ENCODE measurements at regions not wholly inside any gene's neighbourhood (a gene's known extent, or its start where the extent isn't known, plus 50 kb on each side); places are given as distances from the start of the nearest gene placed in this dataset.
"Not testable (repeated sequence)": the region's sequence is repeated elsewhere in the genome, so short reads cannot be mapped to it uniquely, and the experiment has no call there.

- no peak for DNase-seq (ENCODE audit: low spot score)
- H3K36me3 Mint-ChIP-seq (ENCODE audit: low read depth), result no peaks in the 10 kb centered on the region
- H3K27me3 Mint-ChIP-seq (ENCODE audit: low read depth), result no peaks in the 10 kb centered on the region
- no peaks in the 10 kb centered on the region for H3K4me1 Mint-ChIP-seq (ENCODE audit: low read depth)
- H3K9me3 Mint-ChIP-seq, result peaks cover 12% of the 10 kb centered on the region
- intact Hi-C loops (cut with micrococcal nuclease), result no loop called here
- no peak overlapping the region for H3K27ac Mint-ChIP-seq
- no peak overlapping the region for H3K4me3 Mint-ChIP-seq (ENCODE audit: low read depth)
Observed at GRCh38 chr21:15300131-15300530, 235.3 kb upstream of the NRIP1 start.

- Mint-ChIP-seq H3K36me3 (ENCODE audit: low read depth) (no peaks in the 10 kb centered on the region), H3K27ac (no peak overlapping the region), H3K9me3 (peaks cover 12% of the 10 kb centered on the region), H3K4me3 (ENCODE audit: low read depth) (no peak overlapping the region), H3K27me3 (ENCODE audit: low read depth) (no peaks in the 10 kb centered on the region), H3K4me1 (ENCODE audit: low read depth) (no peaks in the 10 kb centered on the region)
- intact Hi-C loops (cut with micrococcal nuclease), result no loop called here
- no peak for DNase-seq (ENCODE audit: low spot score)
Observed at GRCh38 chr21:15301014-15301413, 236.2 kb upstream of the NRIP1 start.

- Mint-ChIP-seq H3K36me3 (ENCODE audit: low read depth) (no peaks in the 10 kb centered on the region), H3K4me1 (ENCODE audit: low read depth) (no peaks in the 10 kb centered on the region), H3K27ac (no peak overlapping the region), H3K27me3 (ENCODE audit: low read depth) (no peaks in the 10 kb centered on the region), H3K4me3 (ENCODE audit: low read depth) (no peak overlapping the region), H3K9me3 (peaks cover 12% of the 10 kb centered on the region)
- DNase-seq (ENCODE audit: low spot score), result no peak
- intact Hi-C loops (cut with micrococcal nuclease), result no loop called here
Observed at GRCh38 chr21:15301736-15302135, 236.9 kb upstream of the NRIP1 start.

- intact Hi-C loops (cut with micrococcal nuclease), result no loop called here
- DNase-seq (ENCODE audit: low spot score), result no peak
- Mint-ChIP-seq H3K4me3 (ENCODE audit: low read depth) (no peak overlapping the region), H3K4me1 (ENCODE audit: low read depth) (no peaks in the 10 kb centered on the region), H3K27me3 (ENCODE audit: low read depth) (peaks cover 2% of the 10 kb centered on the region), H3K9me3 (peaks cover 7% of the 10 kb centered on the region), H3K27ac (no peak overlapping the region), H3K36me3 (ENCODE audit: low read depth) (no peaks in the 10 kb centered on the region)
Observed at GRCh38 chr21:15306271-15306670, 241.5 kb upstream of the NRIP1 start.

- Mint-ChIP-seq H3K36me3 (ENCODE audit: low read depth) (no peaks in the 10 kb centered on the region), H3K27me3 (ENCODE audit: low read depth) (peaks cover 2% of the 10 kb centered on the region), H3K27ac (no peak overlapping the region), H3K4me1 (ENCODE audit: low read depth) (no peaks in the 10 kb centered on the region), H3K4me3 (ENCODE audit: low read depth) (no peak overlapping the region), H3K9me3 (no peaks in the 10 kb centered on the region)
- intact Hi-C loops (cut with micrococcal nuclease), result no loop called here
- DNase-seq (ENCODE audit: low spot score), result no peak
Observed at GRCh38 chr21:15308333-15308732, 243.5 kb upstream of the NRIP1 start.

GRCh38 chr21:15309022-15309590 lies 244.3 kb upstream of the NRIP1 start:
- intact Hi-C loops (cut with micrococcal nuclease), result no loop called here
- Mint-ChIP-seq H3K4me1 (ENCODE audit: low read depth) (no peaks in the 10 kb centered on the region), H3K27me3 (ENCODE audit: low read depth) (peaks cover 2% of the 10 kb centered on the region), H3K4me3 (ENCODE audit: low read depth) (no peak overlapping the region), H3K9me3 (no peaks in the 10 kb centered on the region), H3K36me3 (ENCODE audit: low read depth) (no peaks in the 10 kb centered on the region), H3K27ac (no peak overlapping the region)
- no peak for DNase-seq (ENCODE audit: low spot score)

GRCh38 chr21:15309721-15310120 lies 244.9 kb upstream of the NRIP1 start:
- Mint-ChIP-seq H3K36me3 (ENCODE audit: low read depth) (no peaks in the 10 kb centered on the region), H3K27me3 (ENCODE audit: low read depth) (peaks cover 2% of the 10 kb centered on the region), H3K27ac (no peak overlapping the region), H3K4me1 (ENCODE audit: low read depth) (no peaks in the 10 kb centered on the region), H3K4me3 (ENCODE audit: low read depth) (no peak overlapping the region), H3K9me3 (no peaks in the 10 kb centered on the region)
- intact Hi-C loops (cut with micrococcal nuclease), result no loop called here
- DNase-seq (ENCODE audit: low spot score), result no peak

GRCh38 chr21:15311510-15311909 lies 246.7 kb upstream of the NRIP1 start:
- H3K36me3 Mint-ChIP-seq (ENCODE audit: low read depth), result no peaks in the 10 kb centered on the region
- no peak overlapping the region for H3K4me3 Mint-ChIP-seq (ENCODE audit: low read depth)
- intact Hi-C loops (cut with micrococcal nuclease), result no loop called here
- no peaks in the 10 kb centered on the region for H3K4me1 Mint-ChIP-seq (ENCODE audit: low read depth)
- DNase-seq (ENCODE audit: low spot score), result no peak
- H3K27me3 Mint-ChIP-seq (ENCODE audit: low read depth), result peaks cover 2% of the 10 kb centered on the region
- H3K9me3 Mint-ChIP-seq, result no peaks in the 10 kb centered on the region
- no peak overlapping the region for H3K27ac Mint-ChIP-seq

GRCh38 chr21:15317034-15317433 lies 252.2 kb upstream of the NRIP1 start:
- H3K9me3 Mint-ChIP-seq; H3K4me1 Mint-ChIP-seq (ENCODE audit: low read depth); intact Hi-C loops (cut with micrococcal nuclease); H3K27me3 Mint-ChIP-seq (ENCODE audit: low read depth); H3K36me3 Mint-ChIP-seq (ENCODE audit: low read depth); H3K4me3 Mint-ChIP-seq (ENCODE audit: low read depth); DNase-seq (ENCODE audit: low spot score); H3K27ac Mint-ChIP-seq: not testable (repeated sequence)

GRCh38 chr21:15319727-15320126 lies 254.9 kb upstream of the NRIP1 start:
- Mint-ChIP-seq H3K4me1 (ENCODE audit: low read depth) (no peaks in the 10 kb centered on the region), H3K4me3 (ENCODE audit: low read depth) (no peak overlapping the region), H3K9me3 (peaks cover 3% of the 10 kb centered on the region), H3K27me3 (ENCODE audit: low read depth) (no peaks in the 10 kb centered on the region), H3K27ac (no peak overlapping the region), H3K36me3 (ENCODE audit: low read depth) (no peaks in the 10 kb centered on the region)
- intact Hi-C loops (cut with micrococcal nuclease), result no loop called here
- no peak for DNase-seq (ENCODE audit: low spot score)

GRCh38 chr21:15324542-15324941 lies 259.7 kb upstream of the NRIP1 start:
- Mint-ChIP-seq H3K36me3 (ENCODE audit: low read depth) (no peaks in the 10 kb centered on the region), H3K4me1 (ENCODE audit: low read depth) (no peaks in the 10 kb centered on the region), H3K27me3 (ENCODE audit: low read depth) (no peaks in the 10 kb centered on the region), H3K9me3 (no peaks in the 10 kb centered on the region), H3K4me3 (ENCODE audit: low read depth) (no peak overlapping the region), H3K27ac (no peak overlapping the region)
- intact Hi-C loops (cut with micrococcal nuclease), result no loop called here
- DNase-seq (ENCODE audit: low spot score), result no peak

GRCh38 chr21:15326032-15326867 lies 261.4 kb upstream of the NRIP1 start:
- H3K27me3 Mint-ChIP-seq (ENCODE audit: low read depth), result no peaks in the 10 kb centered on the region
- H3K4me3 Mint-ChIP-seq (ENCODE audit: low read depth), result no peak overlapping the region
- no peak for DNase-seq (ENCODE audit: low spot score)
- H3K9me3 Mint-ChIP-seq, result no peaks in the 10 kb centered on the region
- H3K36me3 Mint-ChIP-seq (ENCODE audit: low read depth), result no peaks in the 10 kb centered on the region
- intact Hi-C loops (cut with micrococcal nuclease), result no loop called here
- H3K27ac Mint-ChIP-seq, result no peak overlapping the region
- H3K4me1 Mint-ChIP-seq (ENCODE audit: low read depth), result no peaks in the 10 kb centered on the region

GRCh38 chr21:15327637-15328265 lies 263.0 kb upstream of the NRIP1 start:
- Mint-ChIP-seq H3K27ac (no peak overlapping the region), H3K4me1 (ENCODE audit: low read depth) (no peaks in the 10 kb centered on the region), H3K27me3 (ENCODE audit: low read depth) (no peaks in the 10 kb centered on the region), H3K36me3 (ENCODE audit: low read depth) (no peaks in the 10 kb centered on the region), H3K9me3 (no peaks in the 10 kb centered on the region), H3K4me3 (ENCODE audit: low read depth) (no peak overlapping the region)
- intact Hi-C loops (cut with micrococcal nuclease), result no loop called here
- DNase-seq (ENCODE audit: low spot score), result no peak

All from activated T-helper 2 cell treated with anti-CD3 and anti-CD28 coated beads, Interferon-gamma antibody, Interleukin-2, Interleukin-4, amounts not matched to agents 10 μg/mL and 5 μg/mL and 100 μg/mL, durations not matched to agents 14 hours and 24 hours and 36 hours (primary cell).